IMR-90 (cell line): ENCODE measurements at regions not wholly inside any gene's neighbourhood (a gene's known extent, or its start where the extent isn't known, plus 50 kb on each side); places are given as distances from the start of the nearest gene placed in this dataset.

Experiments
- ATAC-seq: fragments of 200-7000 bp; cut with Tn5 transposase; 2 replicates; pipeline ENCODE4 v1.9.1; 2020; ENCODE audit warnings: low read depth, mild to moderate bottlenecking, moderate library complexity
- BruUV-seq: library from RNA; stranded (reverse); fragments of 400-500 nt; replicated peaks from 2 replicates; lab custom pipeline; 2021; lab: Mats Ljungman, UMichigan
- CTCF ChIA-PET: fragments of 300-600 bp; formaldehyde crosslinking; extraction: SDS; loops from one replicate; lab custom pipeline; 2021; ENCODE audit warnings: antibody characterized with exemption; lab: Yijun Ruan, JAX
- POLR2A ChIA-PET: fragments of 300-600 bp; sonication (Branson Sonifier 250); formaldehyde crosslinking; loops from one replicate; lab custom pipeline; 2022; ENCODE audit warnings: antibody characterized with exemption; ENCODE audit not compliant: unreplicated experiment; lab: Charles Lee
- DNase-seq: peaks from one replicate; pipeline ENCODE4 v3.0.0; 2013
- H2AFZ ChIP-seq: replicated peaks from 2 replicates; pipeline ENCODE3; 2013; ENCODE audit warnings: low read length, mild to moderate bottlenecking; ENCODE audit not compliant: poor library complexity
- H2AK5ac ChIP-seq: 2 replicates; pipeline ENCODE4 v1.6.1; 2013; ENCODE audit warnings: low read depth, low read length, inconsistent platforms
- H2AK9ac ChIP-seq: replicated peaks from 2 replicates; pipeline ENCODE3; 2013; ENCODE audit warnings: mild to moderate bottlenecking, low read depth, low read length, moderate library complexity; ENCODE audit not compliant: poor library complexity
- H2BK120ac ChIP-seq: 2 replicates; pipeline ENCODE4 v1.6.1; 2013; ENCODE audit warnings: low read depth, low read length, inconsistent platforms
- H2BK15ac ChIP-seq: 3 replicates; pipeline ENCODE4 v1.6.1; 2013; ENCODE audit warnings: low read depth, low read length, inconsistent platforms
- H2BK20ac ChIP-seq: 2 replicates; pipeline ENCODE4 v1.6.1; 2013; ENCODE audit warnings: low read depth, mild to moderate bottlenecking, inconsistent platforms, low read length, moderate library complexity
- H2BK5ac ChIP-seq: 2 replicates; pipeline ENCODE4 v1.6.1; 2013; ENCODE audit warnings: mild to moderate bottlenecking, low read depth, low read length, inconsistent platforms; ENCODE audit not compliant: poor library complexity, severe bottlenecking
- H3K14ac ChIP-seq: replicated peaks from 2 replicates; pipeline ENCODE4 v1.6.1; 2013; ENCODE audit warnings: low read depth, low read length, inconsistent platforms
- H3K18ac ChIP-seq: 2 replicates; pipeline ENCODE4 v1.6.1; 2013; ENCODE audit warnings: low read depth, low read length, control low read depth
- H3K23ac ChIP-seq: 2 replicates; pipeline ENCODE4 v1.6.1; 2013; ENCODE audit warnings: low read depth, low read length, inconsistent platforms
- H3K27ac ChIP-seq: 2 replicates; pipeline ENCODE4 v1.5.1; 2013; ENCODE audit warnings: mild to moderate bottlenecking, control low read depth, low read length; ENCODE audit not compliant: insufficient read depth
- H3K27me3 ChIP-seq: 2 replicates; pipeline ENCODE4 v1.6.1; 2013; ENCODE audit warnings: low read length; ENCODE audit not compliant: control insufficient read depth, insufficient read depth
- H3K36me3 ChIP-seq: 2 replicates; pipeline ENCODE4 v1.6.1; 2013; ENCODE audit warnings: low read length, mixed read lengths; ENCODE audit not compliant: control insufficient read depth, insufficient read depth
- H3K4ac ChIP-seq: 2 replicates; pipeline ENCODE4 v1.6.1; 2013; ENCODE audit warnings: low read depth, low read length, inconsistent platforms
- H3K4me1 ChIP-seq: 2 replicates; pipeline ENCODE4 v1.6.1; 2013; ENCODE audit warnings: low read length, mixed read lengths; ENCODE audit not compliant: control insufficient read depth, insufficient read depth
- H3K4me2 ChIP-seq: 2 replicates; pipeline ENCODE4 v1.6.1; 2013; ENCODE audit warnings: low read depth, mild to moderate bottlenecking, control low read depth, low read length, moderate library complexity
- H3K4me3 ChIP-seq: 2 replicates; pipeline ENCODE4 v1.5.1; 2013; ENCODE audit warnings: low read depth, mild to moderate bottlenecking, control low read depth, low read length, moderate library complexity; ENCODE audit not compliant: insufficient read depth
- H3K56ac ChIP-seq: 2 replicates; pipeline ENCODE4 v1.6.1; 2013; ENCODE audit warnings: low read length, inconsistent platforms; ENCODE audit not compliant: insufficient read depth; ENCODE audit errors: extremely low read depth
- H3K79me1 ChIP-seq, 2 experiments: 2 replicates each; pipeline ENCODE4 v1.6.1; 2013; ENCODE audit warnings: low read length in 2 of 2, inconsistent platforms in 1 of 2, low read depth in 1 of 2
- H3K9ac ChIP-seq: 2 replicates; pipeline ENCODE4 v1.6.1; 2013; ENCODE audit warnings: low read depth, low read length, control low read depth
- H3K9me1 ChIP-seq: 2 replicates; pipeline ENCODE4 v1.6.1; 2013; ENCODE audit warnings: low read length, inconsistent platforms; ENCODE audit not compliant: insufficient read depth
- H3K9me3 ChIP-seq: 2 replicates; pipeline ENCODE4 v1.6.1; 2013; ENCODE audit warnings: low read length; ENCODE audit not compliant: control insufficient read depth, insufficient read depth
- H4K20me1 ChIP-seq: 2 replicates; pipeline ENCODE4 v1.6.1; 2013; ENCODE audit warnings: low read length, inconsistent platforms; ENCODE audit not compliant: insufficient read depth
- H4K5ac ChIP-seq: 2 replicates; pipeline ENCODE4 v1.6.1; 2013; ENCODE audit warnings: mild to moderate bottlenecking, low read depth, low read length, control low read depth
- H4K8ac ChIP-seq, 2 experiments: 2 replicates each; pipeline ENCODE4 v1.6.1; 2013; ENCODE audit warnings: low read depth in 2 of 2, low read length in 2 of 2, control low read depth in 1 of 2, inconsistent platforms in 1 of 2
- H4K91ac ChIP-seq: 2 replicates; pipeline ENCODE4 v1.6.1; 2013; ENCODE audit warnings: low read depth, low read length, inconsistent platforms; ENCODE audit not compliant: insufficient read depth
- MAFK ChIP-seq: IDR thresholded peaks from 2 replicates; pipeline ENCODE4 v1.6.1; 2012; ENCODE audit warnings: low read depth, low read length, improper control_type of control experiment
- RCOR1 ChIP-seq: IDR thresholded peaks from 2 replicates; pipeline ENCODE4 v1.6.1; 2012; ENCODE audit warnings: mild to moderate bottlenecking, low read length, improper control_type of control experiment; ENCODE audit not compliant: insufficient replicate concordance
- WGBS, 2 experiments: methylation state at CpG; one replicate each; pipeline versions ENCODE4 v1.1.5 to v1.1.7; 2013; ENCODE audit warnings: missing lambda C conversion rate in 2 of 2; ENCODE audit not compliant: insufficient read length in 1 of 2; ENCODE audit errors: extremely low coverage in 2 of 2; 5-methylcytosine and 5-hydroxymethylcytosine counted together
- dilution Hi-C: fragments of 300-500 bp; cut with HindIII; formaldehyde crosslinking; loops from one replicate; pipeline ENCODE4 v1.14.3; 2018; ENCODE audit warnings: low sequenced_read_pairs; ENCODE audit not compliant: unreplicated experiment
- in situ Hi-C: fragments of 300-500 bp; cut with MboI; formaldehyde crosslinking; loops from 3 replicates; pipeline ENCODE4 v1.14.3; 2019; ENCODE audit warnings: low sequenced_read_pairs, inconsistent platforms, mixed read lengths
- intact Hi-C: fragments of 100-400 bp; cut with micrococcal nuclease; formaldehyde crosslinking; loops from 2 replicates; pipeline ENCODE4 v1.10.0; 2022
- TF ChIP-seq, protein P1 (sequence below): conservative IDR thresholded peaks from 2 replicates; pipeline ENCODE4 v1.5.1; 2012; ENCODE audit warnings: mild to moderate bottlenecking, low read depth, low read length, improper control_type of control experiment
- TF ChIP-seq, protein P2 (sequence below): fragments of 150-350 bp; IDR thresholded peaks from 2 replicates; pipeline ENCODE4 v1.6.1; 2017; ENCODE audit warnings: mild to moderate bottlenecking, antibody characterized with exemption, low read length, low read depth

DNA sequence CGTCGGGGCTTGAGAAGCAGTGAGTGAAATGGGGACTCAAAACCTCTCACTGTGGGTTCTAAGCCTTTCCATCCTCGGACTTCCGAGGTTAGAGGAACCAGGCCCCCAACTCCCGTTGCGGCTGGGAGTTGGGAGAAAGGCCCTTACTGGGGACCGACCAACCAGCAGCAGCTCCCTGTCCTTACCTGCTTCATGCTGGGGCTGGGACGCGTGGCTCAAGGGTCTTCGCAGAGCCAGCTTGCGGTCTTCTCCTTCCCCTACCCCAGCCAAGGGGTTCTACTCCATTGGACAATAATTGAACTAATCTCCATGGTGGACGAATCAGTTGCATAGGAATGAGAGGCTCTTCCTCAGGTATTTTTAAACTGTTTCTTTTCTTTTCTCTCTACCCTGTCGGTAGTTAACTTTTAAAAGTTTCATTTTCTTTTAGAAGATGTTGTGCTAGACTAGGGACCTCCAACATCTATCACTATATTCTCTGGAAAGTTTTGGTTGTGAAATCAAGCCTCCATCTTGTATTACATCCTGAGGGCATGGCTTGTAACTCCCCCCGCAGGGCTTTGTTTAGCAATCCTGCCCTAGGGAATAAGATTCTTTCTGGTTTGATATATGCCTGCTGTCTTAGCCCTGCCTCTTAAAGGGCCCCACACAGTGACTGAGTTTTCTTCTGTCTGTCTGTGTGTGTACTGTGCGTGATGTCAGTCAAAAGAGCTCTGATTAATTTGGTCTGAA lies 1027.1 kb upstream of the PCDH9 start:
- intact Hi-C loops (no loop called here), in situ Hi-C loops (no loop called here), dilution Hi-C loops (no loop called here)
- no peaks in the 10 kb centered on the region for H3K27me3 ChIP-seq
- H4K20me1 ChIP-seq: no peaks in the 10 kb centered on the region
- DNase-seq (no peak), ATAC-seq (no peak)
- no peak overlapping the region for H2AFZ ChIP-seq
- ChIA-PET CTCF (no interaction called here), POLR2A (no interaction called here)
- H3K4me1 ChIP-seq: no peaks in the 10 kb centered on the region
- H3K9me1 ChIP-seq: no peaks in the 10 kb centered on the region
- H3K14ac ChIP-seq: no peak overlapping the region
- no peak overlapping the region for H3K9ac ChIP-seq
- no peak overlapping the region for H4K8ac ChIP-seq
- no peak overlapping the region for H3K4me3 ChIP-seq
- H2BK5ac ChIP-seq: no peak overlapping the region
- no peak overlapping the region for H3K23ac ChIP-seq
- H3K4me2 ChIP-seq: no peak overlapping the region
- no peak overlapping the region for H4K91ac ChIP-seq
- TF ChIP-seq RCOR1: no peak
- TF ChIP-seq, protein P1, sequence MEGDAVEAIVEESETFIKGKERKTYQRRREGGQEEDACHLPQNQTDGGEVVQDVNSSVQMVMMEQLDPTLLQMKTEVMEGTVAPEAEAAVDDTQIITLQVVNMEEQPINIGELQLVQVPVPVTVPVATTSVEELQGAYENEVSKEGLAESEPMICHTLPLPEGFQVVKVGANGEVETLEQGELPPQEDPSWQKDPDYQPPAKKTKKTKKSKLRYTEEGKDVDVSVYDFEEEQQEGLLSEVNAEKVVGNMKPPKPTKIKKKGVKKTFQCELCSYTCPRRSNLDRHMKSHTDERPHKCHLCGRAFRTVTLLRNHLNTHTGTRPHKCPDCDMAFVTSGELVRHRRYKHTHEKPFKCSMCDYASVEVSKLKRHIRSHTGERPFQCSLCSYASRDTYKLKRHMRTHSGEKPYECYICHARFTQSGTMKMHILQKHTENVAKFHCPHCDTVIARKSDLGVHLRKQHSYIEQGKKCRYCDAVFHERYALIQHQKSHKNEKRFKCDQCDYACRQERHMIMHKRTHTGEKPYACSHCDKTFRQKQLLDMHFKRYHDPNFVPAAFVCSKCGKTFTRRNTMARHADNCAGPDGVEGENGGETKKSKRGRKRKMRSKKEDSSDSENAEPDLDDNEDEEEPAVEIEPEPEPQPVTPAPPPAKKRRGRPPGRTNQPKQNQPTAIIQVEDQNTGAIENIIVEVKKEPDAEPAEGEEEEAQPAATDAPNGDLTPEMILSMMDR: no peak
- TF ChIP-seq MAFK: no peak
- TF ChIP-seq, protein P2, sequence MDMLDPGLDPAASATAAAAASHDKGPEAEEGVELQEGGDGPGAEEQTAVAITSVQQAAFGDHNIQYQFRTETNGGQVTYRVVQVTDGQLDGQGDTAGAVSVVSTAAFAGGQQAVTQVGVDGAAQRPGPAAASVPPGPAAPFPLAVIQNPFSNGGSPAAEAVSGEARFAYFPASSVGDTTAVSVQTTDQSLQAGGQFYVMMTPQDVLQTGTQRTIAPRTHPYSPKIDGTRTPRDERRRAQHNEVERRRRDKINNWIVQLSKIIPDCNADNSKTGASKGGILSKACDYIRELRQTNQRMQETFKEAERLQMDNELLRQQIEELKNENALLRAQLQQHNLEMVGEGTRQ: no peak
- no TSS peak for BruUV-seq
- H3K18ac ChIP-seq: no peak overlapping the region
- H2BK120ac ChIP-seq: no peak overlapping the region
- H2AK9ac ChIP-seq: no peak overlapping the region
- no peak overlapping the region for H2BK20ac ChIP-seq
- H3K9me3 ChIP-seq: peaks cover 12% of the 10 kb centered on the region
- no peak overlapping the region for H3K56ac ChIP-seq
- WGBS, 2 experiments: no CpG with 5 or more reads among the region's 15 CpGs
- H2AK5ac ChIP-seq: no peak overlapping the region
- no peaks in the 10 kb centered on the region for H3K79me1 ChIP-seq
- H3K27ac ChIP-seq: no peak overlapping the region
- H4K5ac ChIP-seq: no peak overlapping the region
- H2BK15ac ChIP-seq: no peak overlapping the region
- H3K36me3 ChIP-seq: no peaks in the 10 kb centered on the region
- H3K4ac ChIP-seq: no peak overlapping the region
